WERI-Rb-1 (cell line): ENCODE measurements at regions not wholly inside any gene's neighbourhood (a gene's known extent, or its start where the extent isn't known, plus 50 kb on each side); places are given as distances from the start of the nearest gene placed in this dataset.

Source experiments
- DNase-seq: peaks from one replicate; pipeline ENCODE4 v3.0.0-alpha.2; 2020
- H3K27ac ChIP-seq: fragments of 250-450 bp; sonication (Bioruptor Pico); 2 replicates; pipeline ENCODE4 v1.5.1; 2020; ENCODE audit warnings: mild to moderate bottlenecking, moderate library complexity
- H3K27me3 ChIP-seq: fragments of 250-450 bp; sonication (Bioruptor Pico); 2 replicates; pipeline ENCODE4 v1.5.1; 2021; ENCODE audit warnings: mild to moderate bottlenecking, low read depth, moderate library complexity; ENCODE audit not compliant: insufficient read depth, severe bottlenecking
- H3K36me3 ChIP-seq: fragments of 250-450 bp; sonication (Bioruptor Pico); 2 replicates; pipeline ENCODE4 v1.5.1; 2020; ENCODE audit warnings: mild to moderate bottlenecking, moderate library complexity
- H3K4me3 ChIP-seq: 2 replicates; pipeline ENCODE4 v1.5.1; 2011; ENCODE audit warnings: low read depth, mild to moderate bottlenecking, control low read depth, low read length
- H3K9me3 ChIP-seq: fragments of 250-450 bp; sonication (Bioruptor Pico); 2 replicates; pipeline ENCODE4 v1.5.1; 2021; ENCODE audit warnings: mild to moderate bottlenecking, moderate library complexity; ENCODE audit not compliant: severe bottlenecking
- CTCF ChIP-seq: IDR thresholded peaks from 2 replicates; pipeline ENCODE4 v1.5.1; 2011; ENCODE audit warnings: low read depth, mild to moderate bottlenecking, control low read depth, inconsistent platforms, low read length

DNA sequence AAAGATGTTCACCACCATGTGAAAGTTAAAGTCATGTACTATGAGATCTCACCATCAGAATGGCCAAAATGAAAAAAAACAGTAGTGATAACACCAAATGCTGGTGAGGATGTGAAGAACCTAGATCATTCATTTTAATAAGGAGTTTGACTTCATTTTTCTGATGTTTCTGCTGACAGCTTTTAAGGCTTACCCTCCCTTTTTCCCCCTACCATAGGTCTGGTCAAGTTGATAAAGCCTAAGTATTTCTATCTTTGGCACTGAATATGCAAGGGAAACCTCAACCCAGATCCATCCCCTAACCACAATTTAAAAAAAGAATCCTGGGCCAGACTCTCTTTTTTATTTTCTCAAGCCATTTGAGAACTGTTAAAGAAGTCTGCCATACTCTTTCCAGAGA is 689.6 kb upstream of the FOXG1 start:
- no peak for TF ChIP-seq CTCF
- Histone ChIP-seq H3K36me3 (no peaks in the 10 kb centered on the region), H3K9me3 (no peaks in the 10 kb centered on the region), H3K27me3 (no peaks in the 10 kb centered on the region), H3K4me3 (no peak overlapping the region), H3K27ac (no peak overlapping the region)
- DNase-seq: no peak

GRCh38 chr14:28083389-28083788 is 683.2 kb upstream of the FOXG1 start:
- TF ChIP-seq CTCF: no peak
- Histone ChIP-seq H3K27me3 (no peaks in the 10 kb centered on the region), H3K9me3 (no peaks in the 10 kb centered on the region), H3K27ac (no peak overlapping the region), H3K36me3 (no peaks in the 10 kb centered on the region), H3K4me3 (no peak overlapping the region)
- no peak for DNase-seq

DNA sequence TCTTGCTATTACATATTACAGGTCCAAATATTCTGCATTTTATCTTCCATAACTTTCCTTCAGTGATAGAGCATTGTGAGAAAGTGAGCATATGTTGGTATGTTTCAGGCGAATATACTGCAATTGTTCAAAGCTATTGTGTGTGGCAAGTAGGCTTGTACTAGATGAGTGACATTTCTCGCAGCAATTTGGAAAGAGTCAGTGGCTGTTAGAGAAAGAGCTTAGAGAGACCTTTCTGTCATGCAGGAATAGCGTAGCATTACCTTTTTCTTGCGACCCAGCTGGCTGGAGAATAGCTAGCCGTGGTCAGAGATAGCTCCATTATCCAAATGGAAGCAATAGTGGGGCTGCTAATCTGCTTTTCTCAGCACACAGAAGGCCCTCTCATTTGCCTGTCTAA is 678.5 kb upstream of the FOXG1 start:
- no peaks in the 10 kb centered on the region for H3K27me3 ChIP-seq
- TF ChIP-seq CTCF: no peak
- no peaks in the 10 kb centered on the region for H3K9me3 ChIP-seq
- H3K27ac ChIP-seq: no peak overlapping the region
- DNase-seq: peak; percentile 46
- H3K36me3 ChIP-seq: no peaks in the 10 kb centered on the region
- H3K4me3 ChIP-seq: no peak overlapping the region

DNA sequence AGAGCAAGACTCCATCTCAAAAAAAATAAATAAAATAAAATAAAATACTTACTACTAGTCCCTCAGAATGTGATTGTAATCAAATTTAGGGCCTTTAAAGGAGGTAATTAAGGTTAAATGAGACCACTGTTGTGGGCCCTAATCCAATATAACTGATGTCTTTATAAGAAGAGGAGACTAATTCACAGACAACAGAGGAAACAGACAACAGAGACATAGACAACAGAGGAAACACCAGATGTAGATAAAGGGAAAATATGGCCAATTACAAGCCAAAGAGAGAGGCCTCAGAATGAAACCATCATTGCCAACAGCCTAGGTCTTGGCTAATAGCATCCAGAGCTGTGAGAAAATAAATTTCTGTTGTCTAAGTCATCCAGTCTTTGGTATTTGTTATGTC is 669.0 kb upstream of the FOXG1 start:
- Histone ChIP-seq H3K27me3 (no peaks in the 10 kb centered on the region), H3K27ac (no peak overlapping the region), H3K4me3 (no peak overlapping the region), H3K36me3 (no peaks in the 10 kb centered on the region), H3K9me3 (no peaks in the 10 kb centered on the region)
- DNase-seq: no peak
- no peak for TF ChIP-seq CTCF

- no peaks in the 10 kb centered on the region for H3K9me3 ChIP-seq
- TF ChIP-seq CTCF: no peak
Observed at GRCh38 chr14:28098856-28099255, 667.7 kb upstream of the FOXG1 start.

GRCh38 chr14:28102001-28102400 is 664.6 kb upstream of the FOXG1 start:
- H3K9me3 ChIP-seq: no peaks in the 10 kb centered on the region
- no peak for TF ChIP-seq CTCF
- no peak for DNase-seq
- no peak overlapping the region for H3K4me3 ChIP-seq
- no peaks in the 10 kb centered on the region for H3K27me3 ChIP-seq
- no peaks in the 10 kb centered on the region for H3K36me3 ChIP-seq
- H3K27ac ChIP-seq: no peak overlapping the region

More at GRCh38 chr14:28098856-28099255, 667.7 kb upstream of the FOXG1 start:
- Histone ChIP-seq H3K27ac (no peak overlapping the region), H3K4me3 (no peak overlapping the region), H3K27me3 (no peaks in the 10 kb centered on the region), H3K36me3 (no peaks in the 10 kb centered on the region)
- DNase-seq: no peak
